Ramos (cell line): ENCODE measurements at regions not wholly inside any gene's neighbourhood (a gene's known extent, or its start where the extent isn't known, plus 50 kb on each side); places are given as distances from the start of the nearest gene placed in this dataset.

ENCODE experiments used
- in situ Hi-C: fragments of 300-500 bp; cut with MboI; formaldehyde crosslinking; loops from one replicate; pipeline ENCODE4 v1.14.3; 2022; ENCODE audit warnings: low sequenced_read_pairs; ENCODE audit not compliant: unreplicated experiment

DNA sequence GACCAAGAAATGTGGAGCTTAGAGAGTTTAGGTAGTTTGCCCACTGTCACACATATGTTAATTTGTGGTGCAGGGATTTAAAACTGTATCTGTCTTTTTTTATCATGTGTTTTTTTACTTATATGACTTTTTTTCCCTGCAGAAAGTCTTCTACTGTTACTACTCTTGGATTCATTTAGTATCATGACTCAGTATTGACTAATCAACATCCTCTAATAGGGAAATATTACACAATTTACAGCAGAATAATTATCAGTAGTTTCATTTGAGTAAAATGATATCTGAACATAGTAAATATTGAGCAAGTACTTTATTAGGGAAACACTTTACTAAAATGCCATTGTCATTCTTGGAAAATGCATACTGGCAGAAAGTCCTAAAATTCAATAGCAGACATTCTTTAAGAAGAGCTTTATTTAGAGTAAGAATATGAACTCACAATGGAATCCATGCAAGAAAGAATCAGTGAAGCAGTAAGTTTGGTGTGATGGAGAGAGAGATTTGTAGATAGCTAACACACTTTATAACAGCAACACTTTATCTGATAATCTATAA, 425.9 kb upstream of the SLC8A1 start:
- in situ Hi-C loops, result no loop called here

DNA sequence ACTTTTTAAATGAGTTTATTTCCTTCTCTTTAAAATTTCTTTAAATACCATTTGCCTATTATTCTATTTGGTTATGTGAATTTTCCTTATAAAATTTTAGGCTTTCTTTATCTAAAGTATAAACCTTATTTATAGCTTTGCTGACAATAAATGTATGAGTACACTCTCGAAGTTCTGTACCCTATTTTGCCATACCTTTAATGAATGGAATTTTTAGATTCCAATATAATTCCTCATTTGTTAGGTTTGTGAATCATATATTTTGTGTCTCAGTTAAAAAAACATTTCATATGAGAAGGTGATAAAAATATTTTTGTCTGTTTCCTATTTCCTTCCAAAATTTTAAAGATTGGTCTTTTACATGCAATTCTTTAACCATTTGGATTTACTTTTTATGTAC, 427.4 kb upstream of the SLC8A1 start:
- in situ Hi-C loops, result no loop called here

DNA sequence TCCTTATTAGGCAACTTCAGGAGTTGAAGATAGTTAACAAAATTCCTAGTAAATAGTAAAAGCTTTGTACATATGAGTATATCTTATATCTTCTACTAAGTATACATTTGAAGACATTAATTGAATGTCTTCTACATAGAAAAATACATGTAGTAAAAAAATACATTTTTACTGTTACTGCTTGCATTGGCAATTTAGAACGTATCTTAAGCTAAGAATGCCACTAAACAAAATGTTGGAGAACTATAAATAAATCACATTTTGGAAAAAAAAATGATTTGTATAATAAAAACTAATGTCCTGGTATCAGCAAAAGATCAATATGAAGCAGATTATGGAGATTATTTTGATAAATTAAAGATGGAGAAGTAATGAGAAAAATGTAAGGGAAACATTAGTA, 434.2 kb upstream of the SLC8A1 start:
- in situ Hi-C loops, result no loop called here

DNA sequence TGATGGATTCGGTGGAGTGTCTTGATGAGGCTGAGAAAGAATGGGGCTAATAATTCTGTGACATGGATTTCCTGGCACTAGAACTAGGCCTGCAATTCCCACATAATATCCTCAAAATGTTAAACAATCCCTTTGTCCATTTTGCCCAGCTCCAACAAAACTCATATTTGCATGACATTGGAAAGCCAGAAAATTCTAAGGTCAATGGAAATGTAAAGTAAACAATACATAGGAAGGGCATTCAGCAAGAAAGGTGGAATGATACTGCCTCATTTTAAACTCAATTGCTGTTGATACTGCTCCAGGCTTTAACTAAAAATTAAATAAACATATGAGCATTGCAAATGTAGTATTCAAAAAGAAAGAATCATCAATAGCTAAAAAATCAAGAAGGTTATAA, 434.8 kb upstream of the SLC8A1 start:
- in situ Hi-C loops, result no loop called here

DNA sequence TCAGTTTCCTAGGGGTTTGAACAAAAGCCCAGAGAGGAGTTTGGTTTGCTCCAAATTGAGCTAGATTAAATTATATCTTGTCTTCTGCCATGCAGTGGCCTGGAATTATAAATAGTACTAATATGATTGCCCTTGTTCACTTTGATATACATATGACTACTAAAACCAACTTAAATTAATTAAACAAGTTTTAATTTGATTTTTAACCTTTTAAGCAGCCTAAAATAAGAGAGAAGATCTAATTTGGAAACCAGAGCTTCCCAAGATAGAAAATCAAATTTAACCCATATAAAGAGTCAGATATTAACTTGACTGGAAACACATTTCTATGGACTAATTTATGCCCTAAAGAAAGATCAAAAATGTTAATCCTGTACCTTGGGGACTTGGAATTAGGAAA, 444.5 kb upstream of the SLC8A1 start:
- in situ Hi-C loops, result no loop called here

DNA sequence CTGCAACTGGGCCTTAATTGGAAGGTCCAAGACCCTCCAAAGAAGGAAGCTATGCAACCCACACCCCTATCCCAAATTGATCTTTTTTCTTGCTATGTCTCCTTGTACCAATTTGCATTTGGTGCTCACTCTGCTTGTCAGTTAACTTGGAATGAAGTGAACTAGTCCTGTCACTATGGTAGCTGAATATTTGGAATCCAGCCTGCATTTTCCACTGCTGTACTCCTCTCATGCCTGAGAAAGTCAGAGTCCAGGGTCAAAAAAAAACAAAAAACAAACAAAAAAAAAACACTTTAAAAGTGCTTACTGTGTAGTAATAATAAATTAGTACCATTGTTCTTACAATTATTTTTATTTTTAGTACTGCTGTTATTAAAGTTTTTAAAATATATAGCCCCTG, 462.8 kb upstream of the SLC8A1 start:
- in situ Hi-C loops, result no loop called here

DNA sequence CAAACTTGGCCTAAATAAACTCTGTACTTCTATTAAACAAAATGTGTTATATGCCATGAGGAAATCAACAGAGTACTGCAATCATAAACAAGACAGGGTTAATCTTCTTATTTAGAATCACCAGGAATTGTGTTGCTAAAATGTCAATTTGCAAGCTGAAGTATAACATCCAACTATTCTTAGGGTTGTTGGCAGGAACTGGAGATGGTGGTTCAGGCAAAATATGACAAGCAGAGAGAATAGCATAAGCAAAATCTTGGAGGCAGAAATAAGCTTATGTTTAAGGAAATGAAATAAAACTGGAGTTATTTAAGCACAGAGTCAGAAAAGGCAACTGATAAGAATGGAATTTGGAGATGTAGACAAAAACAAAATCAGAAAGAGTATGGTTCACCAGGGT, 463.8 kb upstream of the SLC8A1 start:
- in situ Hi-C loops, result no loop called here

DNA sequence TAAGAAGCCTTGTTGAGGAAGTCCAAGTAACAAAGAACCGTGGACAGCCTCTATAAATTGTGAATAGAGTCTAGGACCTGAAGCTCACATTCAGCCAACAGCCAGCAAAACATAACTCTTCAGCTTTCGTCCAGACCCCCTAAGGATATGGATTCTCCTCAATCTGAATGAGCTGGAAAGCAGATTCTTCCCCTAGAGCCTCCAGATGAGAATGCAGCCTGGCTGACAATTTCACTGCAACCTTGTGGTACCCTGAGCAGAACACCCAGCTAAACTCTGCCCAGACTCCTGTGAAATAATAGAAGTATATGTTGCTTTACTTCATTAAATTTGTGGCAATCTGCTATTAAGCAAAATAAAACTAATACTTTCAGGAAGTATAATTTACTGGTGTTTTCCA, 483.5 kb upstream of the SLC8A1 start:
- in situ Hi-C loops, result no loop called here

DNA sequence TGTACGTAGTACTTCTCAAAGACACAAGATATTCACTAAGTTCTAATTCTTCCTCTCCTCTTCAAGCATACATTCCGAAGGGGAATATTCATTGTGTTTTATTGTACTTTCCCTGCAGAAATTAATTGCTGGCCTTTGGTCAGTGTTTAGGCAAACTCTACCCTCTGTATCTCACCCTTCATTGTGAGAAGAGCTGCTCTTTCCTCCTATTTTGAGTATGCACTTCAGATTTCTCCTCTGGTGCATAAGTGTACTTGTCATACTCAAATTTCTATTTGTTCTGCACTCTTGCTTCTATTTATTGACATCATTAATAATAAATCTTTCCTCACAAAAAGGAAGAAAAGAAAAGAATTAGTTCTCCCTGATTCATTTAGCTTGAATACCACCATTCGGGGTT, 485.4 kb upstream of the SLC8A1 start:
- in situ Hi-C loops, result no loop called here

DNA sequence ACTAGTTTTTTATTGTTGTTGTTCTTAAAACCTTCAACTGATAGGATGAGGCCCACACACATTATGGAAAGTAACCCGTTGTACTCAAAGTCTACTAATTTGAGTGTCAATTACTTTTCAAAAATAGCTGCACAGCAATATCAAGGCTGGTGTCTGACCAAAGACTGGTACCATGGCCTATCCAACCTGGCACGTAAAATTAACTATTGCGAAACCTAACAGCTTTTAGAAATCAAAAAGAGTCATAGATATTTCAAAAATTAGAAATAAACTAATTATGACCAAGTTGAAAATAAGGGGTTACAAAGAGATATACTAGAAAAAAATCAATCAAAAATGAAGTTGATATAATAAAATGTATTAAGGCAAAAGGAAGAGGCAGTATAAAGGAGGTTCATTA, 501.5 kb upstream of the SLC8A1 start:
- in situ Hi-C loops, result no loop called here

DNA sequence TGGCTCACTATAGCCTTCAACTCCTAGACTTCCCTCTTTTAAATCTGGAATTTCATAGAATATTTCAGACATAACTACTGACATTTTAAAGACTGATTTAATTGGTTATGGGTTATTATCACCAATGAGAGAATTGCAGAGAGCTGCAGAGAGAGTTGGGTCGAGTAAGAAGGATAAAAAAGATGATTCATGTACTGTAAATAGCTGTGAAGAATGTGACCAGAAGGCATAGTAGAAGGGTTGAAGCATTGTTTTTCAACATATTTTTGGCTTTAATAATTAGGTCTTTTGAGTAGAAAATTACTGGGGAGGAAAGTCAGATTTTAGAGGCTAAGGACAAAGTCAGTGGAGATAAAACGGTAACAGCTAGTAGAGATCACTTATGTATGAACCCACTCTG, 503.2 kb upstream of the SLC8A1 start:
- in situ Hi-C loops, result no loop called here

DNA sequence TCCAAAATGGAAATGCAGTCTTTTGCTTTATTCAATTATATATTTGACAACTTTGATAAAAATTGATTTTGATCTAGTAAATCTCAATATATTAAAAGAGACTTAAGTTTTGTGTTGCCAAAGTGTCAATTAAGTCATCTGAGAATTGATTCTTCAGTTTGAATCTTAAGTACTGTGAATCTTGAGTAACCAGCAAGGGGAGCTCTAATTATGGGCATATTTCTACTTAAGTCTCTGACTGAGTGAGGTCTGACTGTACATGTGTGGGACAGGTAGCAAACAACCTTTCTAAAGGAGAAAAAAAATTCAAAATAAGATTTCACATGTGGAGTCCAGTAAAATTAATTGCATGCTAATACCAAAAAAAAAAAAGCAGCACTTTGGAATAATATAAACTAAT, 503.7 kb upstream of the SLC8A1 start:
- in situ Hi-C loops, result no loop called here

DNA sequence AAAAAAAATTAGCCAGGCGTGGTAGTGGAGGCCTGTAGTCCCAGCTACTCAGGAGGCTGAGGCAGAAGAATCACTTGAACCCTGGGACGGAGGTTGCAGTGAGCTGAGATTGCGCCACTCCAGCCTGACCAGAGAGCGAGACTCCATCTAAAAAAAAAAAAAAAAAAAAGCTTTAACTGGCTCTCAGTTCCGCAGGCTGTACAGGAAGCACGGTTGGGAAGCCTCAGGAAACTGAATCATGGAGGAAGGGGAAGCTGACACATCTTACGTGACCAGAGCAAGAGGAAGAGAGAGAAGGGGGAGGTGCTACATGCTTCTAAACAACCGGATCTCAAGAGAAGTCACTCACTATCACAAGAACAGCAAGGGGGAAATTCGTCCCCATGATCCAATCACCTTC, 505.6 kb upstream of the SLC8A1 start:
- in situ Hi-C loops, result no loop called here

DNA sequence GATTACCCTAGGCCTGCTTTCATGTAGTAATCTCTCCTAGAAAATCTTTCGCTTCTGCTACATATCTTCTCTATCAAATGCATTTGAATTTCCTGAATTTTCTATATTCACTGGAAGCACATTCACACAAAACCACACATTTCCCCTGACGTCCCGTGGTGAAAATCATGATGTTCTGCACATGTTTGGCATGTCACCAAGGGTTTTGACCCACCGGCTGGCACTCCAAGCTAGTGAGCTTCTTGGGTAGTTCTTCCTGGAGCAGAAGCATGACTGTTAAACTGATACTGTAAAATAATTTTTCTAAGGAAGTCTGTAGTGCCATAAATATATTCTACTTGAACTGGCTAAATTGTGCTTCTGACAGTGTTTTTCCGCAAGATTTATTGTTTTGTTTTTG, 510.1 kb upstream of the SLC8A1 start:
- in situ Hi-C loops, result no loop called here

DNA sequence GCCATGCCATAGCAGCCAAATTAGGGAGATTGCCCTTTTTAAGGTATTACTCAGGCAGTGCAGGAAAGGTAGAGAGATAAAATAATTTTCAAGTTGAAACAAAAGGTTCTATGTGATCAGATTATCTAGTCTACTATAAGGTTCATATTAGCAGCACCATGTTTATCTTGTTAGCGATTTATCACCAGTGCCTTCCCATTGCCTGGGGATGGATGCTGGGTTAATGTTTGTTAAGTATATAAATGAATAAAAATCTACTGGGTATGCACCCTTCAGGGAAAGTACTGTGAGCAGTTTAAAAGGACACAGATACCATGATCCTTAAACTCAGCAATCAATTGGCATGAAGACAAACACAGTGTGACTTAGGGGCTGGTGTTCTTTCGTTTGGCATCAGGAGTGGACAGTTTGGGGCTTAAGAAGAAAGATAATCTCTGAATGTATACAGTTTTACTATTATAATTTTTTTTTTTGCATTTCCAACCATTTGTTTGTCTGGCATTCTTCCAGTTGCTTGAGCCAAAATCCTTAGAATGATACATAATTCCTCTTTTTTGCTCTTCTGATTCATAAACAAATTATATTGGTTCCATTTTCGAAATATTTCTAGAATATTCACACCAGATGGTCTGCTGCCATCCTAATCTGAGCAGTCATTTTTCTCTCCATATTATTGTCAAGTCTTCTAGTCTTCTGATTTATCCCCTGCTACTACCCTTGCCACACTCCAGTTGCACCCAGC, 512.8 kb upstream of the SLC8A1 start:
- in situ Hi-C loops, result no loop called here

DNA sequence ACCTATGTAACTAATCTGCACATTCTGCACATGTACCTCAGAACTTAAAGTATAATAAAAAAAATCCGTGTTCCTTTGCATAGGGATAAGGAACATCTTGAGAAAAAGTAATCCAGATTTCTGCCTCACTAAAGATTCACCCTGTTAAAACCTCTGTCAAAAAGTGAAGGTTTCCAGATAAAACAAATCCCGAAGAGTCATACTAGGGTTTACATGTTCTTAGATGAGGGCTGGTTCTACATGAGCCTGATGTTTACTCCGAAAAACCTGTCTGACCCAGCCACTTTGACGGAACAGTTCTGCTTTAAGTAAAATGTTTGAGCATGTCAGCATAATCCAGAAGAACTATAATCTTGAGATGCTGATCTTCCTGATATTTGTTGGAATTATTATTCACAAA, 515.6 kb upstream of the SLC8A1 start:
- in situ Hi-C loops, result no loop called here

DNA sequence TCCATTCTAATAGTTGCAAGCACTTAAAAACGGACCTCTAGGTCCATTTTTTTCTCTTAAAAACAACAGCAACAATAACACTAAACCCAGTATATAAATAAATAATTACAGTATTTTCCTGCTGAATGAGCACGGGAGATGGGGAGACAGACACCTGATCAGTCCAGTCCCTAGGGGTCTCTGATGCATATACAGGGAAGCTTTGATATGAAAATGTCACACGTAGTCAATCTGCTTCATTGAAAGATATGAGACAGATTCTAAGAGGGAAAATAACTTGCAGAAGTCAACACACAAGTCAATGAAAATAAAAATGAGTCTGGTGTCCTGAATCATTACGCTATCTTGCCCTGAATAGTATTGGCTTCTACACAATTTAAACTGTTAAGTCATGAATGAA, 523.3 kb upstream of the SLC8A1 start:
- in situ Hi-C loops, result no loop called here

DNA sequence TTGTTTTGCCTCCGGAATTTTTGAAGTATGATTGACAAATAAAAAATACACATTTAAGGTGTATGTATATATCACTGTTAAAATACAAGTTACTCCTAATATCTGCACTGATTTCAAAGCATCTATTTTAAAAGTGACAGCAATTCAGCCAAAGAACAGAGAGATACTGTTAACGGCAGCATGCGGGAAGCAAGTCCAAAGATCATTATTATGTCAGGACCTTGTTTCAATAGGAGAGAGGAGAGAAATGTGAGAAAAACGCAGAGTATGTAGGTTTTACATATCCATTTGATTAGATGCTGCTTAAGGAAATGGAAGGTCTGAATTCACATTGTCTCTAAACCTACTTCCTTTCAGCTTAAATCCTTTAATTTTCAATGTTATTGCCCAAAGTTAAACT, 545.5 kb upstream of the SLC8A1 start:
- in situ Hi-C loops, result no loop called here

DNA sequence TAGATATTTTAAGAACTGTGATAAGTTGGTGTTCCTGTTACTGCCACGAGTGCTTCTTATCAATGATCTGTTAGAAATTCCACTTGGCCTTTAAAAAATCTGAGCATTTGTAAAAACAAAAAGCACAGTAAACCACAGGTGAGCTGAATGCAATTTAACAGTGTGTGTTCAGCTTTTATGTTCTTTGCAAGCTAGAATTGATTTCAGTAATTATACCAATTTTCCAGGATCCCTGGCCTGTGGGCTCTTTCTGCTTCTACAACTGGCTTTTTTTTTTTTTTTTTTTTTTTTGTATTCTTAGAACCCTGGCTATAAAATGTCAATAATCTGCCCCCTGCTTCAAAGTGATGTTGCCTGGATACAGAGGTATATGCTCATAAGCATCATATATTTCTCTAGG, 548.5 kb upstream of the SLC8A1 start:
- in situ Hi-C loops, result no loop called here

DNA sequence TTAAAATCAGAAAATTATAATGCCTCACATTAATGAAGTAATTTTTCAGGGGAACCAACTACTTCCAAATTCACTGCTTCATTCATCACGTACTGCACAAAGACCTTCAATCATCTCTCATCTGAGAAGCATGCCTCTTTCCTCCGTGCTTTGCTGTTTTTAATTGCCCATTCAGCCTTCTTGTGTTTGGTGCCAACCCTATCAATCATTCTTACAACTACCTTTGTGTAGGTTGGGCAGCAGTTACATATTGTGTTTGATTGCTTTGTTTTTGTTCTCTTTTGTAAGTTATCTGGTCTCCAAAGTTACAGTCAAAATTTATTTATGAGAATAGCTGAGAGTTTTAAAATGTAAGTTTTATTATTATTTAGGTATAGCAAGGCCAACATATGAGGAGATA, 549.0 kb upstream of the SLC8A1 start:
- in situ Hi-C loops, result no loop called here

DNA sequence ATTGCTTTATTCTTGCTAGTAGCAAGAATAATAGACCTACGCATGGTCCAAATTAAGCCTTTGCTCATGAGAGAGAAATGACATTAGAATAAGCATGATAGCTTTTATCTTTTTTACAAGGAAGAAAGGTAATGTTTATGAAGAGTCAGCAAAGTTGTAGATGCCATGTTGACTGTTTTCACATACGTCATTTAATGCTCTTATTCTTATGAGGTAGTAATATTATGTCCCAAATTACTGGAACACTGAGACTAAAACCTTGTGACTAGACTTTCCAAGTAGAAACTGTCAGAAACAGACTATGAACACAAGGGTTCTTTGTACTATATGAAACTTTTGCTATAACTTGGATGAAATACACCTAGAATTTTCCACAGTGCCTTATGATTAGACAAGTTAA, 552.8 kb upstream of the SLC8A1 start:
- in situ Hi-C loops, result no loop called here

DNA sequence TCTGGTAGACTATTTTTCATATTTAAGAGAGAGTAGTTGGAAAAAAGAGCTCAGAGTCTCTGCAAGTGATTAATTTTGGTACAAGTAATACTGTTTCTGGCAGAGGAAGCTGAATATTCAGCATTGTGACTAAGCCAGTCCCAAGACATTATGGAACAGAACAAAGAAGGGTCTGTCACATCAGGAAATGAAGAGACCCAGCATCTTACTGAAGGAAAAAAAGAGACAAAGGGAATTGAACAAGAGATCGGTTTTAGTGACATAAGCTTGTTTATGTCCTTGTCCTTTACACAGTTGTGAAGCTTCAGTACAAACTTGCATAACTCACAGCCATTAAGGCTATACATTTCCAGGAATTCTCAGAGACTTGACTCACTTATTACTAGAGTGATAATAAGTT, 568.5 kb upstream of the SLC8A1 start:
- in situ Hi-C loops, result no loop called here

DNA sequence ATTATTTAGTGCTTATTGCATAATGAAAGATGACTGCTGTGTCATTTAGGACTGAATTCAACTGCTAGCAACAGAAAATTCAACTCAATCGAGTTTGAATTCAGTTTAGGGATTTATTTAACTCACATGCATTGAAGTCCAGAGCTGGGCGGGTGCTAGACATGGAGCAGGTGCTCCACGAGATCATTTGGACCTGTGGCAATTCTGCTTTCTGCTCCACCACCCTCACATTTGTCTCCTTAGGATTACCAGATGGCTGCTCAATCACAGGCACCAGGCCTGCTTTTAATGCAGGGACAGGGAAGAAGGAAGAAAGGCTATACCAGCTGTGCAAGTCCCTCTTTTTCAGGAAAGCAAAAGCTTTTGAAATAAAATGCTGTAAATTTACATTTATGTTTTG, 572.9 kb upstream of the SLC8A1 start:
- in situ Hi-C loops, result no loop called here
